Smooth muscle cell (in vitro differentiated cells): ENCODE measurements at regions not wholly inside any gene's neighbourhood (a gene's known extent, or its start where the extent isn't known, plus 50 kb on each side); places are given as distances from the start of the nearest gene placed in this dataset.

Experiments
- DNase-seq: peaks from one replicate; lab custom pipeline; 2025; ENCODE audit not compliant: unreplicated experiment; lab: John Stamatoyannopoulos, UW
- H2AFZ ChIP-seq: fragments of 200-600 bp; sonication (generic); 2 replicates; pipeline ENCODE4 v1.6.0; 2016; ENCODE audit warnings: antibody characterized with exemption, low read depth, mild to moderate bottlenecking
- H3F3A ChIP-seq: fragments of 200-600 bp; sonication (generic); 2 replicates; pipeline ENCODE4 v1.6.0; 2017; ENCODE audit warnings: antibody characterized with exemption, low read depth
- H3K27ac ChIP-seq: fragments of 200-600 bp; sonication (generic); 2 replicates; pipeline ENCODE4 v1.5.1; 2016; ENCODE audit warnings: low read depth, mild to moderate bottlenecking
- H3K27me3 ChIP-seq: fragments of 200-600 bp; sonication (generic); 2 replicates; pipeline ENCODE4 v1.6.1; 2016; ENCODE audit warnings: low read depth, mild to moderate bottlenecking
- H3K36me3 ChIP-seq: fragments of 200-600 bp; sonication (generic); 2 replicates; pipeline ENCODE4 v1.5.1; 2016; ENCODE audit warnings: low read depth
- H3K4me1 ChIP-seq: fragments of 200-600 bp; sonication (generic); 2 replicates; pipeline ENCODE4 v1.5.1; 2016; ENCODE audit warnings: low read depth
- H3K4me2 ChIP-seq: fragments of 200-600 bp; sonication (generic); 2 replicates; pipeline ENCODE4 v1.6.0; 2016; ENCODE audit warnings: mild to moderate bottlenecking
- H3K4me3 ChIP-seq: fragments of 200-600 bp; sonication (generic); 2 replicates; pipeline ENCODE4 v1.5.1; 2016; ENCODE audit warnings: mild to moderate bottlenecking
- H3K79me2 ChIP-seq: fragments of 200-600 bp; sonication (generic); 2 replicates; pipeline ENCODE4 v1.6.0; 2016; ENCODE audit warnings: low read depth, mild to moderate bottlenecking
- H3K9ac ChIP-seq: fragments of 200-600 bp; sonication (generic); 2 replicates; pipeline ENCODE4 v1.6.0; 2016; ENCODE audit warnings: low read depth
- H3K9me3 ChIP-seq: fragments of 200-600 bp; sonication (generic); replicated peaks from 2 replicates; pipeline ENCODE4 v1.5.1; 2016; ENCODE audit warnings: low read depth
- H4K20me1 ChIP-seq: fragments of 200-600 bp; sonication (generic); 2 replicates; pipeline ENCODE4 v1.6.0; 2016; ENCODE audit warnings: low read depth
- WGBS: methylation state at CpG from one replicate; pipeline ENCODE4 v1.1.7; 2016; ENCODE audit warnings: low lambda C conversion rate; 5-methylcytosine and 5-hydroxymethylcytosine counted together
- TF ChIP-seq, protein P1 (sequence below): fragments of 200-600 bp; sonication (generic); IDR thresholded peaks from 2 replicates; pipeline ENCODE4 v1.5.1; 2017; ENCODE audit warnings: borderline replicate concordance, mild to moderate bottlenecking, antibody characterized with exemption; ENCODE audit not compliant: insufficient read depth, poor library complexity, severe bottlenecking

DNA sequence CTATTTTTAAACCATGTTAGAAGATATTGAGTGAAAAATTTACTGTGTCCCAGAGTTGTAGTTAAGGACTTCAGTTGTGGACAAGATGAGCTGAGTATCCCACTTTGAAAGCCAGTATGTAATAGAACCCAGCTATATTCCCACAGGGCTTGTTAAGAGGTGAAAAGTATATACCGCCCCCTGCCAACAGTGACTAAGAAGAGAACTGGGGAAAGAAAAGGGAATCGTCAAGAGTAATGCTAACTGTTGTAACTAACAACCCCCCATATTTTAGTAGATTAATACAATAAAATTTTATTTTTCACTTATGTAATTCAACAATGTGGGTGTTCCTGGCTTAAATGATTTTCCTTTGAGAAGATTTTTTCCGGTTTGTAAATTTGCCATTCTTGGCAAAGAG is 250.4 kb upstream of the GIMD1 start:
- DNase-seq = no peak
- Histone ChIP-seq H3K9me3 (no peaks in the 10 kb centered on the region), H3K4me3 (no peak overlapping the region), H3K4me2 (no peak overlapping the region), H3K27ac (no peak overlapping the region), H3K36me3 (no peaks in the 10 kb centered on the region), H2AFZ (no peak overlapping the region), H3K79me2 (no peaks in the 10 kb centered on the region), H3F3A (no peaks in the 10 kb centered on the region), H3K4me1 (no peaks in the 10 kb centered on the region), H3K27me3 (no peaks in the 10 kb centered on the region), H3K9ac (no peak overlapping the region), H4K20me1 (no peaks in the 10 kb centered on the region)
- TF ChIP-seq, protein P1, sequence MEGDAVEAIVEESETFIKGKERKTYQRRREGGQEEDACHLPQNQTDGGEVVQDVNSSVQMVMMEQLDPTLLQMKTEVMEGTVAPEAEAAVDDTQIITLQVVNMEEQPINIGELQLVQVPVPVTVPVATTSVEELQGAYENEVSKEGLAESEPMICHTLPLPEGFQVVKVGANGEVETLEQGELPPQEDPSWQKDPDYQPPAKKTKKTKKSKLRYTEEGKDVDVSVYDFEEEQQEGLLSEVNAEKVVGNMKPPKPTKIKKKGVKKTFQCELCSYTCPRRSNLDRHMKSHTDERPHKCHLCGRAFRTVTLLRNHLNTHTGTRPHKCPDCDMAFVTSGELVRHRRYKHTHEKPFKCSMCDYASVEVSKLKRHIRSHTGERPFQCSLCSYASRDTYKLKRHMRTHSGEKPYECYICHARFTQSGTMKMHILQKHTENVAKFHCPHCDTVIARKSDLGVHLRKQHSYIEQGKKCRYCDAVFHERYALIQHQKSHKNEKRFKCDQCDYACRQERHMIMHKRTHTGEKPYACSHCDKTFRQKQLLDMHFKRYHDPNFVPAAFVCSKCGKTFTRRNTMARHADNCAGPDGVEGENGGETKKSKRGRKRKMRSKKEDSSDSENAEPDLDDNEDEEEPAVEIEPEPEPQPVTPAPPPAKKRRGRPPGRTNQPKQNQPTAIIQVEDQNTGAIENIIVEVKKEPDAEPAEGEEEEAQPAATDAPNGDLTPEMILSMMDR = no peak
- 56% methylated on average over 3 of the region's 3 CpGs for WGBS

DNA sequence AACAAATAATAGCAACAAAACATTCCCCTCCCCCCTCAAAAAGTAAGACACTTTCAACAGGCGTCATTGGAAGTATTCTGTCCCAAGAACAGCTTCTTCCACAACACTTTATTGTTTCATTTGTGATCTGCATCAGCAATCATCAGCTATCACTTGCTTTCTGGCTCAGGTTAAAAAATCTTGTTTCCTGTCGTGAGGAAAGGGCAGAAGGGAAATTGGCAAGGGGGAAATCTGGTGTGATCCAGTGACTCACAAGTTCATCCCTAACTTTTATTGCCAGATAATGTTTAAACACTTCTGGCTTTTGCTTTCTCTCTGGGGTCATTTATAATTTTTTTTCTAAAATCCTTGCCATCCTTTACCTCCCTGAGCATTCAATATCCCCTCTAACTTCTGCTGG is 247.4 kb upstream of the GIMD1 start:
- H4K20me1 ChIP-seq = no peaks in the 10 kb centered on the region
- WGBS = 65% methylated on average over 2 of the region's 2 CpGs
- no peak overlapping the region for H3K4me2 ChIP-seq

DNA sequence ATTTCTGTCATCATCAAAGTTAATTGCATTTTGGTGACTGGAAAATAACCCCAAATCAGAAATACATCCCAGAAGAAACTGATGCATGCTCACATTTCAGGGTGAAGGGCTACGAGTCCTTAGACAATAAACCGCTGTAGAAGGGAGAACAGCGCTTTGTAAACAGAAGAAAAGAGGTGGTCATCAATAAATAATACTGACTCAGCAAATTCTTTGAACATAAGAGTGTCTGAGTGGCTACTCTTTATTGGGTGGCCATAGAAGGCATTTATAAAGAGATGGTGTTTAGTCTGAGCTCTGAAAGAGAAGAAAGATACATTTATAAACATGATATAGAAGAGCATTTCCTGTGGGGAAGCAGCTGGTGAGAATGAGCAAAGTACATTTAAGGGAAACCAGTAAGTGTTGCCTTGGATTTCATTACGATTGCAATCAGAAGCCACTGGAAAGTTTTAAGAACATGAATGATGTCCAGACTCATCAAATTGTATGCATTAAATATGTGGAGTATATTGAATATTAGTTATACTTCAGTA is 246.9 kb upstream of the GIMD1 start:
- no peaks in the 10 kb centered on the region for H3K36me3 ChIP-seq
- no peaks in the 10 kb centered on the region for H3K9me3 ChIP-seq
- TF ChIP-seq, protein P1 = no peak
- H2AFZ ChIP-seq = no peak overlapping the region
- no peak overlapping the region for H3K27ac ChIP-seq
- no peaks in the 10 kb centered on the region for H4K20me1 ChIP-seq
- no peak for DNase-seq
- no peak overlapping the region for H3K4me3 ChIP-seq
- no peaks in the 10 kb centered on the region for H3K4me1 ChIP-seq
- H3K9ac ChIP-seq = no peak overlapping the region
- no peaks in the 10 kb centered on the region for H3K27me3 ChIP-seq
- no peaks in the 10 kb centered on the region for H3F3A ChIP-seq
- H3K4me2 ChIP-seq = no peak overlapping the region
- WGBS = 82% methylated on average over 4 of the region's 4 CpGs
- no peaks in the 10 kb centered on the region for H3K79me2 ChIP-seq

More for the DNA sequence above, 247.4 kb upstream of the GIMD1 start:
- Histone ChIP-seq H3K27ac (no peak overlapping the region), H3K9me3 (no peaks in the 10 kb centered on the region), H3K4me3 (no peak overlapping the region), H3K79me2 (no peaks in the 10 kb centered on the region), H3K27me3 (no peaks in the 10 kb centered on the region), H3F3A (no peaks in the 10 kb centered on the region), H3K4me1 (no peaks in the 10 kb centered on the region), H3K9ac (no peak overlapping the region), H3K36me3 (no peaks in the 10 kb centered on the region), H2AFZ (no peak overlapping the region)
- DNase-seq = no peak
- TF ChIP-seq, protein P1 = no peak

GRCh38 chr4:106614441-106614840 is 245.9 kb upstream of the GIMD1 start:
- no peaks in the 10 kb centered on the region for H3K27me3 ChIP-seq
- WGBS = 82% methylated on average over 4 of the region's 4 CpGs
- peak overlapping the region; percentile 6 for H2AFZ ChIP-seq
- TF ChIP-seq, protein P1 = no peak
- H3K4me3 ChIP-seq = no peak overlapping the region
- no peaks in the 10 kb centered on the region for H4K20me1 ChIP-seq
- no peak overlapping the region for H3K4me2 ChIP-seq
- no peaks in the 10 kb centered on the region for H3F3A ChIP-seq
- no peaks in the 10 kb centered on the region for H3K79me2 ChIP-seq
- H3K27ac ChIP-seq = no peak overlapping the region
- DNase-seq = no peak
- H3K9ac ChIP-seq = no peak overlapping the region
- no peaks in the 10 kb centered on the region for H3K9me3 ChIP-seq
- H3K36me3 ChIP-seq = no peaks in the 10 kb centered on the region
- no peaks in the 10 kb centered on the region for H3K4me1 ChIP-seq
